Stimulated activated CD8-positive, alpha-beta memory T cell treated with anti-CD3 and anti-CD28 coated beads, Interleukin-12 subunit alpha, Interleukin-12 subunit beta, amount 100 ng/mL, for 24 hours (primary cell): ENCODE measurements at regions not wholly inside any gene's neighbourhood (a gene's known extent, or its start where the extent isn't known, plus 50 kb on each side); places are given as distances from the start of the nearest gene placed in this dataset.

Source experiments
- DNase-seq: peaks from one replicate; pipeline ENCODE4 v3.0.0-alpha.2; 2020; ENCODE audit errors: extremely low read depth

GRCh38 chr12:75725521-75726111 is 214.2 kb upstream of the KRR1 start:
- DNase-seq: no peak

GRCh38 chr12:75724928-75725312 is 213.5 kb upstream of the KRR1 start:
- DNase-seq: no peak

GRCh38 chr12:75724307-75724927 is 213.0 kb upstream of the KRR1 start:
- no peak for DNase-seq

- no peak for DNase-seq
Observed at GRCh38 chr12:75722714-75723200, 211.3 kb upstream of the KRR1 start.

- DNase-seq: no peak
Observed at GRCh38 chr12:75721796-75722195, 210.4 kb upstream of the KRR1 start.

- no peak for DNase-seq
Observed at GRCh38 chr12:75720812-75721641, 209.6 kb upstream of the KRR1 start.

- no peak for DNase-seq
Observed at GRCh38 chr12:75717902-75718301, 206.5 kb upstream of the KRR1 start.

- DNase-seq: no peak
Observed at GRCh38 chr12:75716291-75717025, 205.0 kb upstream of the KRR1 start.

- no peak for DNase-seq
Observed at GRCh38 chr12:75715682-75716081, 204.3 kb upstream of the KRR1 start.

- no peak for DNase-seq
Observed at GRCh38 chr12:75715323-75715644, 203.9 kb upstream of the KRR1 start.

GRCh38 chr12:75714462-75715322 is 203.3 kb upstream of the KRR1 start:
- DNase-seq: no peak

- DNase-seq: no peak
Observed at GRCh38 chr12:75713434-75713833, 202.0 kb upstream of the KRR1 start.

- no peak for DNase-seq
Observed at GRCh38 chr12:75712223-75712622, 200.8 kb upstream of the KRR1 start.

GRCh38 chr12:75711271-75711670 is 199.9 kb upstream of the KRR1 start:
- DNase-seq: no peak

GRCh38 chr12:75710361-75711069 is 199.1 kb upstream of the KRR1 start:
- no peak for DNase-seq

GRCh38 chr12:75709503-75709902 is 198.1 kb upstream of the KRR1 start:
- DNase-seq: no peak

- DNase-seq: no peak
Observed at GRCh38 chr12:75708802-75709201, 197.4 kb upstream of the KRR1 start.

GRCh38 chr12:75707983-75708382 is 196.6 kb upstream of the KRR1 start:
- DNase-seq: no peak

- DNase-seq: no peak
Observed at GRCh38 chr12:75706786-75707605, 195.6 kb upstream of the KRR1 start.
